GM18498 (cell line): ENCODE measurements at regions not wholly inside any gene's neighbourhood (a gene's known extent, or its start where the extent isn't known, plus 50 kb on each side); places are given as distances from the start of the nearest gene placed in this dataset.
"Not testable (repeated sequence)": the region's sequence is repeated elsewhere in the genome, so short reads cannot be mapped to it uniquely, and the experiment has no call there.

Source experiments
- ATAC-seq: cut with Tn5 transposase; IDR thresholded peaks from one replicate; pipeline ENCODE4 v1.9.1; 2021; ENCODE audit warnings: mild to moderate bottlenecking, moderate library complexity; ENCODE audit not compliant: unreplicated experiment

GRCh38 chr6:159594750-159595117, 98.3 kb downstream of the SOD2 start:
- ATAC-seq: no peak

DNA sequence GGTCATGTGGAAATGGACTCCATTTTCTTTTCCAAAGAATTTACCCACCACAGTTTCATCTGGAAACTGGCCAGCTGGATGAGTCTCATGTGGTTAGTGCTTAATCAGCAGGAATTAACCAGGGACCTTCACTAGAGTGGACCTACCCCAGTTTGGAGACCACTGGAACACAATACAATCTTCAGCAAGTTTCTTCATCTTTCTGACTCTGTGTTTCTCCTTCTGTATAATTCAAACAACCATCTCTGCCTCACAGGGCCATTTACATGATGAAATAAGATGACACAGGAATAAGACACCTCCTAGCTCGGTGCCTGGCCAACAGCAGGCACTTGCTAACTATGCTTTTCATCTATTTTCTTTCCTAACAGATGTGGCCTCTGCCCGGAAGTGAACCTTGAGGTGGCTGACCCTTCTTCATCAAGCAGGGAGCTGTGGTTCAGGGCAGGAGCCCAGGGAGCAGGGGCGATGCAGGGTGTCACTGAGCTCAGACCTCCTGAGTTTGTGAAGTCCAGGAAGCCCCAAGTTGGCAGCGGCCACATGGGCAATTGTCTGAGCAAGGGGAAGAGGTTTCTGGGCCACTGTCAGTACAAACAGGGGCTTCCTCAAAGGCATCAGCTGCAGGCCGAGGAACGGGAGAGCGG, 98.8 kb downstream of the SOD2 start:
- ATAC-seq: no peak

DNA sequence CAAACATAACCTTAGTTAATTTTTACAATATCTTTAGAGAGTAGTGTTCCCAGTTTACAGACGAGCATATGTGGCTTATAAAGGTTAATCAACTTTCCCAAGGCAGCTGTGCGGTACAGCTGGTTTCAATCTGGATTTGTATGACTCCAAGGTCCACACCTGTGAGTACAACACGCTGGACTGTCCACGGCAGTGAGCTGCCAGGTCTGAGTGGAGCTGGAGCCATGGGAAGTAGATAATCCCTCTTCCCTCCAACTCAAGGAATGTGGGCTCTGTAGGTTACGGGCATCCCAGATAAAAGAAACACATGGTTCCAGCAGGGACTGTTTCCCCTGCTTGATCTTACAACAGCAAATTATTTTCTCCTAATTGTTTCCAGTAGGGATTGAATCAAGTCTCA, 102.2 kb downstream of the SOD2 start:
- ATAC-seq: no peak

GRCh38 chr6:159586684-159587083, 106.4 kb downstream of the SOD2 start:
- ATAC-seq: no peak

- ATAC-seq: no peak
Observed at GRCh38 chr6:159582736-159583135, 110.3 kb downstream of the SOD2 start.

GRCh38 chr6:159578629-159579028, 114.4 kb downstream of the SOD2 start:
- no peak for ATAC-seq

- no peak for ATAC-seq
Observed at GRCh38 chr6:159577564-159577963, 115.5 kb downstream of the SOD2 start.

DNA sequence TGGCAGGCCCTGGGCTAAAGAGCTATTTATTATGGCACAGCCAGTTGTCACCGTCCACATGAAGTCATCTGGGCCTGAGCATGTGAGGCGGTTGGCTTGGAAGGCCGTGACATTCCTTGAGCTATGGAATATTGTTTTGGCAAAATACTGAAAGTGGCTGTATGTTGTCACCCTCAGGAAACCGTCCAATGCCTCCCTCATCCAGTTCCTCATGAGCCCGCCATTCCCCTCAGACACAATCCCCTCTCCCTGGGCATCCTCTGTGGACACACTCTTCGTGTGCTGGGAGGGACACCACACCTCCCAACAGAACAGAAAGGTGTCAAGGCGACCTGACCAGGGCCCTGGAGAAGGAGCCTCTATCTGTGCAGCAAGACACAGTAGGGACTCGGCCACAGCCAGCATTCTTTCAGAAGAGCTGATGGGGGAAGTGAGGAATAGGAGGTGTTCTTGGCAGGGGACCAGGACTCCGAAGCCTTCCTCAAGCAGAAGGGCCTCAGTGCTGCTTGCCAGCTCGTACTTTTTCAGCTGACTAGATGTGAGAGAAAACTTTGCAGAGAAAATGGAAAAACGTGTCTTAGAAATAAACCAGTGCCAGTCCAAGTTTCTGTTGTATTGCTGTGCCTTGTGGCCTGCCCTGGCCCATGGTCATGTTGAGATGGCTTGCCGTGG, 120.5 kb downstream of the SOD2 start:
- ATAC-seq: no peak

- ATAC-seq: no peak
Observed at GRCh38 chr6:159565181-159565710, 127.8 kb downstream of the SOD2 start.

DNA sequence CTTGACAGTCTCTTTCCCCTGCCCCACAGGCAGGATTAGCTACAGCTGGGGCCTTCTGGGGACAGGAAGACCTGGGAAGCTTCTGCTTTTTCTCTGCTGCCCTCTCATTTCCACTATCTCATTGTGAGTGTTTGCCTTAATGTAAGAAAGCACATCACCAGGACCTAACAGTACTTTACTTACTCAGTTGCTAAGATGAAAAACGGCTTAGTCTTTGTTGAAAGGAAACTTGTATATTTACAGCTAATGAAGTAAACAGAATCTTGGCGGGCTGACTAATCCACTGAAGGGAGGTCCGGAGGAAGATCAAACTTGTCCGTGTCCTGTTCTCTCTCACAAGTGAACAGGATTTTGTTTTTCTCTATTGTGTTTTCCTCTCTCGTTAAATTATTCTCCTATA, 128.6 kb downstream of the SOD2 start:
- ATAC-seq: no peak

- no peak for ATAC-seq
Observed at GRCh38 chr6:159557031-159557430, 136.0 kb downstream of the SOD2 start.

- no peak for ATAC-seq
Observed at GRCh38 chr6:159555082-159555875, 137.8 kb downstream of the SOD2 start.

- no peak for ATAC-seq
Observed at GRCh38 chr6:159541296-159541695, 151.7 kb downstream of the SOD2 start.

DNA sequence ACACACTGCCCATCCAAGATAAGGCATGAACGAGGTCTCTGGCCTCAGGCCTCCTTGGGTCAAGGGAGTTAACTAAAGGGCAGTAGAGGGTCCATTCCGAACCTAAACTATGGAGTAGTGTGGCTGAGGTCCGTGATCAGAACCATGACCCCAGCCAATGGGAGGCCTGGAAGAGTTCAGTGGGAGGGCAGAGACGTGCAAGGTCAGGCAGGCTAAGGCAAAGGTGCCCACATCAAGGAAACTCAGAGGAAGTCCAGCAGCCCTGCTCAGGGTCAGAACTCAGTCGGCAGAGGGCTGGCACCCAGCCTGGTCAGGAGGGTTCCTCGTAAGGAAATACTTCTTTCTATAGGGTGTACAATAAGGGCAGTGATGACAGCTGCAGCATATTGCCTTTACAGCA, 152.2 kb downstream of the SOD2 start:
- no peak for ATAC-seq

DNA sequence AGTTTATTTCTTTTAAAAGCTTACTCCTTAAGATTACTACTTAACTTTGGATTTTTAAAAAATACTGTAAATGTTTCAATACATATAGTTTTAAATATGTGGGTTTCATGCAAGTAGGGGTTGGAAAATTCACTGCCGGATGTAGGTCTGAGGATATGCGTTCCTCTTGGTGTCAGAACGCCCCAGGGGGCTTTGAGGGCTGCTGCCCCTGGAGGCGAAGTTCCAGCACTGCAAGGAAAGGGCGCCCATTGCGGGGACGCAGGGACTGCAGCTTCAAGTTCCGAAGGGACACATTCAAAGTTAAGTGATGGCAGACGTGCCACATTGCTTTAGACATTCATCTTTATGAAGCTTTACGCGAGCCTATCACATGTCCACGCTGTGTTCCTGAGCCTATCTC, 152.9 kb downstream of the SOD2 start:
- no peak for ATAC-seq

- not testable (repeated sequence) for ATAC-seq
Observed at GRCh38 chr6:159538031-159538430, 155.0 kb downstream of the SOD2 start.

GRCh38 chr6:159535656-159536350, 157.2 kb downstream of the SOD2 start:
- ATAC-seq: no peak

GRCh38 chr6:159533568-159533967, 159.5 kb downstream of the SOD2 start:
- no peak for ATAC-seq

DNA sequence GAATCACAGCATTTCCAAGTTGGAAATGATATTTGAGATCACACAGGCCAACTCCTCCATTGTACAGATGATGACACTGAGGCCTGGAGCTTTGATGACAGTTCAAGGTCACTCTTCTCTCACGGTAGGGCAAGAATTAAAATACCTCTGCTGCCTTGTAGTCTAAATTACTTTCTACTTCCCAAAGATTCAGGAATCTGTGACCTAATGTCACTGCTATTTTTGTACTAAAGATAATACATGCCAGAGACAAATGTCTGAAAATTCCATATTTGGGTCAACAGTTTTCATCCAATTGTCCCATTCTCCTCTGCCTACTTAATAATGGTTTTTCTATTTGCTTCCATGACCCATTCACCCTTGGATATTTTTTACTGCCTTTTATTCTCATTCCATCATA, 160.0 kb downstream of the SOD2 start:
- ATAC-seq: no peak

- ATAC-seq: no peak
Observed at GRCh38 chr6:159532155-159532554, 160.9 kb downstream of the SOD2 start.

- no peak for ATAC-seq
Observed at GRCh38 chr6:159529934-159530333, 163.1 kb downstream of the SOD2 start.
